Hematopoietic multipotent progenitor cell treated with erythropoietin and hydrocortisone succinate and interleukin-3 and kit ligand, for 4 days (in vitro differentiated cells): ENCODE measurements at regions not wholly inside any gene's neighbourhood (a gene's known extent, or its start where the extent isn't known, plus 50 kb on each side); places are given as distances from the start of the nearest gene placed in this dataset.
A peak's percentile ranks its signal among the peaks of the same experiment; 100 is the strongest.
"Not testable (repeated sequence)": the region's sequence is repeated elsewhere in the genome, so short reads cannot be mapped to it uniquely, and the experiment has no call there.

Source experiments
- DNase-seq: peaks from one replicate; pipeline ENCODE4 v3.0.0-alpha.2; 2015

DNA sequence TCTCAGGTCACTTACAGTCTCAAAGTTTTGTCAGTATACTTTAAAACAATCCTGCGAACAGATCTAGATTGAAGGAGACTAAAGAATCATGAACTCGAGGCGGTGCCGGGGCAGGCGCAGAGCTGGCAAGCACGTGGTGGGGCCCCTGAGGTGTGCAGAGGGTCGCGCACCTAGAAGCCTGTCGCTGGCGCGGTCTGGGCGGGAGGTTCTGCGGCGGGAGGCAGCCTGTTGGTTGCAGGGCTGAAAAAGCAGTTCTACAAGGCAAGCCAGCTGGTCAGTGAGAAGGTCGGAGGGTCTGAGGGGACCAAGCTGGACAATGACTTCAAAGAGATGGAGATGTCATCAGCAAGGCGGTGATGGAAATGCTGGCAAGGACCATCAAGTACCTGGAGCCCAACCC is 147.0 kb downstream of the GOSR1 start:
- DNase-seq: not testable (repeated sequence)

DNA sequence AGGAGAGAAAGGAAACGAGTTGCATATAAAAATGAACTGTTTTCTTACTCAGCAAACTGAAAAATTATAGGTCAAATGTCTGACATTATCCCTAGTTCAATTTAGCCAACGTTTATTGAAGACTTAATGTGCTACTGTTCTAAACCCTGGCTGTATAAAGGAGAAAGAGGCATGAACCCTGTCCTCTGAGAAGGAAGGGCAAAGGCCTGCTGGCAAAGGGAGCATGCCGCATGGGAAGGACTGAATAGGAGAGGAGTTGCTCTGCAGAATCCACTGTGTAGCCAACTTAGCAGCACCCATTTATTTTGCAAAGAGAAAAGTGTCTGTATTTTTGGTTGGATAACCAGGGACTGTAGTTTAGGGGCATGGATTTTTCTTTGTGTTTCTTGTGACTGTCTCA is 132.5 kb downstream of the GOSR1 start:
- not testable (repeated sequence) for DNase-seq

DNA sequence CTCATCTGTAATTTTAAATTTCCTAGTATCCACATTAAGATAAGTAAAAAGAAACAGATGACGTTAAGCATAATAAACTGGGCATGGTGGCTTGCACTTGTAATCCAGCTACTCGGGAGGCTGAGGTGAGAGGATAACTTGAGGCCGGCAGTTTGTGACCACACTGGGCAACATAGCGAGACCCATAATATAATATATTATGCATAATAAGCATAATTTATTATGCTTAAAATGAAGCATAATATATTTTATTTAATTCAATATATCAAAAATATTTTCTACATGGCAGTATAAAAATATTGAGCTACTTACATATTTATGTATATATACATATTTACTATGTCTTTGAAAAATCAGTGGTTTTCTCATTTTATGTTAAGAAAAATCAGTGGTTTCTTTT is 128.3 kb downstream of the GOSR1 start:
- DNase-seq: no peak

DNA sequence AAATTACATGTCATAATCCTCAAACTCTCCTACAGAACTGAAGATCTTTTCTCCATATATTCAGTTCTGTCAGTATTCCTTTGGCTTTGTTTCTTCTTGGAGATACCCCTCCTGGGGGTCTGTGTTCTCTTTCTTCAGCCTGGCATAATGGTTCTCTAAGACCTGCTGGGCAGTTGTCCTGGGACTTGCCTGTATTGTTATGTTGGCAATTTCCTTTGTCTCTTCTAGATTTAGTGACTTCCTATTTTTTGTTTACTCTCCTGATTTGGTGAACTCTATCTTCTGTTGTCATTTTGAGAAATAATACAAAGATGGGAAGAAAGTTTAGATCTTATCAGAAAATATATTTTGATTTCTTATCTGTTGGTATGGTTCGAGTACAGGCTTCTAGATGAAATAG is 127.8 kb downstream of the GOSR1 start:
- no peak for DNase-seq

DNA sequence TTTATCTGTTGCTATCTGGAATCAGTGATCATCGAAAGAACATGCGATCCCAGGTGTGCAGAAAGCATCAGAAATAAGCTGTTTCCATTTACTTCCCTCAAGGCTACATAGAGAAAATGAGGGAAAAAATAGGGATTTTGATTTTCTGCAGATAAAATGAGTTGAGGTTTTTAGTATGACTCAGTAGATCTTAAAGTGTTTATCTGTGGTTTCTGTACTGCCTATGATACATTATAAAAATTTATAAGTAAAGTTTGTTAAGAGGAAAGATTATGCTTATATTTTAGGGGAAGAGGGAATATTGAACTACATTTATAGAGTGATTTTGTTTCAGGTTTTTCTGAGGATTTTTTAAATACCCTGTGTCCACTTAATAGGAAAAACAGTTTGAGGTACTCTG is 125.2 kb downstream of the GOSR1 start:
- DNase-seq: not testable (repeated sequence)

DNA sequence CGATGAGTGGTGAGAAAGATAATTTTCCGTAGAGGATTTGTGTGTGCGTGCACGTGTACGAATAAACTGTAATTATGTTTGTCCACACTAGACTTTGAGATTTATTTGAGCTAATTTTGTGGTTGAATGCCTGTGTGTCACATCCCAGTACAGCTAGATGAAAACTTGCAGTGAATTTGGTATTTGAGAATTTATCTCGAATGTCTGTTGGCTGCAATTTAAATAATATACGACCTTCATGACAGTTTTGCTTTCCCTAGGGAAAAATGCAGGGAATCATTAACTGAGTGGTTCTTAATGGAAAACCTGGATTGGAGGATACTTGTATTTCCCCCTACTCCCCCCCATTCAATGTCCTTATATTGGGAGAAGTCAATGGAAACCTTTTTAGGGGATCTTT is 124.8 kb downstream of the GOSR1 start:
- DNase-seq: not testable (repeated sequence)

DNA sequence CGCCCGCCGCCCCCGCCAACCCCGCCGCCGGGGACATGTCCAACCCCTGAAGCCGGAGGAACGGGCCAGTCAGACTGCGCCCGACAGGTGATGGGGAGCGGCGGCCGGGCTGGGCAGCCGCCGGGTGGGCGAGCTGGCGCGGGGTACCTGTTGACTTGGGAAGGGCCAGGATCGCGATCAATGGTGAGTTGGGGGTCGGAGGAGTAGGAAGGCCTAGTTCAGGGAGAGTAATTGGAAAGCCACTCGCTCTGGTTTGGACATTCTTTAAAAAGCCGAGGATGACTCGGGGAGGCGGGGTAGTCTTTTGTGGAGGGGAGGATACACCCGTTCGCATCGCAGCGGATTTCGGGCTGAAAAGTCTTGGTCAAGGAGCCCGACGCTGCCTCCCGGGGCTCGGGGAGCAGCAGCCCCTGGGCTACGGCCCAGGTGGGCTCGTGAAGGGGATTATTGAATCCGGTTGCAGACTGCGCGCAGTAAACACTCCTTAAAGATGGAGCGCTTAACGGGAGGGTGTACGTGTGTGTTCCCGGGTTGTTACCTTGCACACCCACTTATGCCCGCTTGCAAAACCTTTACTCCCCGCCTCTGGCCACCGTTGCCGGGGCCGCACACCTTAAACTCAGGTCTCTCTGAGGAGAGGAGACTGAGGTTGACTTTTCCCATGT is 123.8 kb downstream of the GOSR1 start:
- DNase-seq: peak; percentile 47

DNA sequence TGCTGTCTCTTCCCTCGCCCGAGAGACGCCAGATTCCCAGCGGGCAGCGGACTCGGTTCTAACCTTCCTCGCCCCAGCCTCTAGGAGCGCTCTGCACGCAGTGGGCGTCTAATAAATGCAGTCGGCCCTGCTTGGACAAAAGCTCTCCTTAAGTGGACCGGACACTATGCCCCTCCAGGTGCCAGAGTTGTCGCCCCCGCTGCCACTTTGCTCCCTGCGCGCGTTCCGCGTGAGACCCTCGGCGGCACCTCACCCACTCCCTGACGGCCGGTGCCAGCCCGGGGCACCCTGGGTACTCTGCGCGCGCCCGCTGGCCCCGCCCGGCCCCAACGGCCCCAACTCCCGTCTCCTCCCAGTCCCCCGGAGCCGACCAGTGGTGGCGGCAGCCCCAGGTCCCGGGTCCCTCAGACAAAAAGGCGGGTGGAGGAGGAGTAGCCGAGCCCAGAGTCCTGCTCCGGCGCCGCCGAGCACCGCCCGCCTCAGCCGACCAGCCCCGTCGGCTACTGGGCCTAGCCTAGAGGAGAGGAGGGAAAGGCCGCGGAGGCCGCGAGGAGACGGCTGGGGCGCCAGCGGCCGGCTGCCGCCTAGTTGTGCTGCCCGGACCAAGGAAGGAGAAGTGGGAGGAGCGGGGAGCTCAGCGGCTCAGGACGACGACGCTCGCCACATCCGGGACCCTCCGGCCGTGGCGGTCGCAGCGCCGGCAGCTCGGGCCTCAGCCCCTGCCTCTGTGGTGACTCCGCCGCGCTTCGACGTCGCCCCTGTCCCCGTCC is 123.0 kb downstream of the GOSR1 start:
- DNase-seq: peak; percentile 93

DNA sequence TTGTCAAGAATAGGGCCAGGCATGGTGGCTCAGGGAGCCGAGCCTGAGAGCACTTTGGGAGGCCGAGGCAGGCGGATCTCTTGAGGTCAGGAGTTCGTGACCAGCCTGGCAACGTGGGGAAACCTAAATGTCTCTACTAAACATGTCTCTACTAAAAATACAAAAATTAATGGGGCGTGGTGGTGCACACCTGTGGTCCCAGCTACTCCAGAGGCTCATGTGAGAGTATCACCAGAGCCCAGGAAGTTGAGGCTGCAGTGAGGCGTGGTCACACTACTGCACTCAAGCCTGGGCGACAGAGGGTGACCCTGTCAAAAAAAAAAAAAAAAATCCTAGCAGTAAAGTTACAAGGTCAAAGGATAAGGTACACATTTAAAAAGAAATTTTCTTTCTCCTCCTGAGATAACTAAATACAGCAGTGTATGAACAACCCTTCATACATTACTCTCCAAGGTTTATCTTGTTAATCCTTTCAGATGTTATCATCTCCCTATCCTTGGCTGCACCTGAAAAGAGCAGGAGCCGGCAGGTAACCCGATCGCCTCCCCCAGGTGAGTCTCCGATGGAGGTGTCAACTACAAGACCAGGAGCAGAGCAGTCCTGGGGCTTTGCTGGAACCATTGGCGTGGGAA is 122.3 kb downstream of the GOSR1 start:
- no peak for DNase-seq

DNA sequence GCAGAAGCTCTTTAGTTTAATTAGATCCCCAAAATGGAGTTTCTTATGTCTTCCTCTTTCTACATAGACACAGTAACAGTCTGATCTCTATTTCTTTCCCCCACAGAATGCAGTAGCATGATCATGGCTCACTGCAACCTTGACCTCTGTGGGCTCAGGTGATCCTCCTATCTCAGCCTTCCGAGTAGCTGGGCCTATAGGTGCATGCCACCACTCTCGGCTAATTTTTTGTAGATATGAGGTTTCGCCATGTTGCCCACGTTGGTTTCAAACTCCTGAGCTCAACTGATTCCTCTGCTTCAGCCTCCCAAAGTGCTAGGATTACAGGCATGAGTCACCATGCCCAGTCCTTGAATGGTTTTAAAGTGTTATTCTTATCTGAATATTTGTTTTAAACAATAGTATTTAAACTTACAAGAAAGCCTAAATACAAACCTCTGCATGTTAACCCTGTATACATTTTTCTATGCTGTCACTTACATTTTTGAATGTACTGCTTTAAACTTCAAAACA is 120.6 kb downstream of the GOSR1 start:
- no peak for DNase-seq

DNA sequence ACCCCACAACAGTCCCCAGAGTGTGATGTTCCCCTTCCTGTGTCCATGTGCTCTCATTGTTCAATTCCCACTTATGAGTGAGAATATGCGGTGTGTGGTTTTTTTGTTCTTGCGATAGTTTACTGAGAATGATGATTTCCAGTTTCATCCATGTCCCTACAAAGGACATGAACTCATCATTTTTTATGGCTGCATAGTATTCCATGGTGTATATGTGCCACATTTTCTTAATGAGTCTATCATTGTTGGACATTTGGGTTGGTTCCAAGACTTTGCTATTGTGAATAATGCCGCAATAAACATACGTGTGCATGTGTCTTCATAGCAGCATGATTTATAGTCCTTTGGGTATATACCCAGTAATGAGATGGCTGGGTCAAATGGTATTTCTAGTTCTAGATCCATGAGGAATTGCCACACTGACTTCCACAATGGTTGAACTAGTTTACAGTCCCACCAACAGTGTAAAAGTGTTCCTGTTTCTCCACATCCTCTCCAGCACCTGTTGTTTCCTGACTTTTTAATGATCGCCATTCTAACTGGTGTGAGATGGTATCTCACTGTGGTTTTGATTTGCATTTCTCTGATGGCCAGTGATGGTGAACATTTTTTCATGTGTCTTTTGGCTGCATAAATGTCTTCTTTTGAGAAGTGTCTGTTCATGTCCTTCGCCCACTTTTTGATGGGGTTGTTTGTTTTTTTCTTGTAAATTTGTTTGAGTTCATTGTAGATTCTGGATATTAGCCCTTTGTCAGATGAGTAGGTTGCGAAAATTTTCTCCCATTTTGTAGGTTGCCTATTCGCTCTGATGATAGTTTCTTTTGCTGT is 120.0 kb downstream of the GOSR1 start:
- DNase-seq: not testable (repeated sequence)

DNA sequence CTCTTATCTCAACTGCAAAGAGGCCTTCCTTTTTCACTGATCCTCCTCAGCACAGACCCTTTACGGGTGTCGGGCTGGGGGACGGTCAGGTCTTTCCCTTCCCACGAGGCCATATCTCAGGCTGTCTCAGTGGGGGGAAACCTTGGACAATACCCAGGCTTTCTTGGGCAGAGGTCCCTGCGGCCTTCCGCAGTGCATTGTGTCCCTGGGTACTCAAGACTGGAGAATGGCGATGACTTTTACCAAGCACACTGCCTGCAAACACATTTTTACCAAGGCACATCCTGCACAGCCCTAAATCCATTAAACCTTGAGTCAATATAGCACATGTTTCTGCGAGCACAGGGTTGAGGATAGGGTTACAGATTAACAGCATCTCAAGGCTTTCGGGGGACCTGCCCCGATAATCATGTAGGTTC is 117.8 kb downstream of the GOSR1 start:
- DNase-seq: not testable (repeated sequence)

DNA sequence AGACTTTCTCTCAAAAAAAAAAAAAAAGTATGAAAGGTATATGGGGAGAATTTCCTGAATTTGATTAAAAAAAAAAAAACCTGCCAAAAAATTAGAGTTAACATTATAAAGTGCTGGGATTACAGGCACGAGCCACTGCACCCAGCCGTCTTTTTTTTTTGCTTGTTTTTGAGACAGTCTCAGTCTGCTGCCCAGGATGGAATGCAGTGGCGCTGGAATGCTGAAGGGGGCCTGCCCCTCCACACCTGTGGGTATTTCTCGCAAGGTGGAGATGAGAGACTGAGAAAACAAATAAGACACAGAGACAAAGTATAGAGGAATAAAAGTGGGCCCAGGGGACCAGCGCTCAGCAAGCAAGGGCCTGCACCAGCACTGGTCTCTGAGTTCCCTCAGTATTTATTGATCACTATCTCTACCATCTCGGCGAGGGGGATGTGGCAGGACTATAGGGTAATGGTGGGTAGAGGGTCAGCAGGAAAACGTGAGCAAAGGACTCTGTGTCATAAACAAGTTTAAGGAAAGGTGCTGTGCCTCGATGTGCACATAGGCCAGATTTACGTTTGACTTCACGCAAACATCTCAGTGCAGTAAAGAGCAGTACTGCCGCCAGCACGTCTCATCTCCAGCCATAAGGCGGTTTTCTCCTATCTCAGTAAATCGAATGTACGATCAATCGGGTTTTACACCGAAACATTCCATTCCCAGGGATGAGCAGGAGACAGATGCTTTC is 117.2 kb downstream of the GOSR1 start:
- no peak for DNase-seq

DNA sequence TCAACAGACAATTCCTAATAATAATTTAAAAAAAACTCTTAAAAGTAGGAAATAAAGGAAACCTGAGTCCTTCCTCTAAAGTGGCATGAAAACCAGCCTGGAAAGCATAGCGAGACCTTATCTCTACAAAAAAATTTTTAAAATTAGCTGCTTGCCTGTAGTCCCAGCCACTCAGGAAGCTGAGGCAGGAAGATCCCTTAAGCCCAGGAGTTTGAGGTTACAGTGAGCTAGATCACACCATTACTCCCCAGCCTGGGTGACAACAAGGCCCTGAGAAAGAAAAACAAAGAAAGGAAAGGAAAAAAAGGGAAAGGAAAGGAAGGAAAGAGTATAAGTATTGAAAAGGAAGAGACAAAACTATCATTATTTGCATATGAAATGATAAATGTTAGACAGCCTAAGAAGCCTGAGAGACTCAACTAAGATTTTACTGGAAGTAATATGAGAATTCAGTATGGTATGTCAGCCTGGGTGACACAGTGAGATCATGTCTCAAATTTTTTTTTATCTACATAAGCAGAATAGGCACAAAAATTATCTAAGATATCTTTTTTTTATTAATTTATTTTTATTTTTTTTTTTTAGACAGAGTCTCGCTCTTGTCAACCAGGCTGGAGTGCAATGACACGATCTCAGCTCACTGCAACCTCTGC is 113.0 kb downstream of the GOSR1 start:
- peak; percentile 21 for DNase-seq

DNA sequence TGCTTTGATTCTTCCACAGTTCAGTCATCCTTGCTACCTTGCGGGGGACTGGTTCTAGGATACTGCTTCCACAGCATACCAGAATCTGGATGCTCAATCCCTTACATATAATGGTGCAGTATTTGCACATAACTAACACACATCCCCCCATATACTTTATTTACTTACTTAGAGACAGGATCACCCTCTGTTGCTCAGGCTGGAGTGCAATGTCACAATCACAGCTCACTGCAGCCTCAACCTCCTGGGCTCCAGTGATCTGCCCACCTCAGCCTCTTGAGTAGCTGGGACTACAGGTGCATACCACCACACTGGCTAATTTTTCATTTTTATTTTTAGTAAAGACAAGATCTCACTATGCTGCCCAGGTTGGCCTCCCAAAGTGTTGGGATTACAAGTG is 112.2 kb downstream of the GOSR1 start:
- no peak for DNase-seq

DNA sequence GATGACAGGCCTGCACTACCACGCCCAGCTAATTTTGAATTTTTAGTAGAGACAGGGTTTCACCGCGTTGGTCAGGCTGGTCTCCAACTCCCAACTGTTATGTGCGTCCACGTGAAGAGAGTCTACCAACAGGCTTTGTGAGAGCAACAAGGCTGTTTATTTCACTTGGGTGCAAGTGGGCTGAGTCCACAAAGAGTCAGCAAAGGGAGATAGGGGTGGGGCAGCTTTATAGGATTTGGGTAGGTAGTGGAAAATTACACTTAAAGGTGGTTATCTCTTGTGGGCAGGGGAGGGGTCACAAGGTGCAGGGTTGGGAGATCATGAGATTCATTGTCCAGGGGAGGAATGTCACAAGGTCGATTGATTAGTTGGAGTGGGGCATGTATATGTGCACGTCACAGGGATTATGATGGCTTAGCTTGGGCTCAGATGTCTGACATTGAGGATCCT is 111.6 kb downstream of the GOSR1 start:
- DNase-seq: no peak

DNA sequence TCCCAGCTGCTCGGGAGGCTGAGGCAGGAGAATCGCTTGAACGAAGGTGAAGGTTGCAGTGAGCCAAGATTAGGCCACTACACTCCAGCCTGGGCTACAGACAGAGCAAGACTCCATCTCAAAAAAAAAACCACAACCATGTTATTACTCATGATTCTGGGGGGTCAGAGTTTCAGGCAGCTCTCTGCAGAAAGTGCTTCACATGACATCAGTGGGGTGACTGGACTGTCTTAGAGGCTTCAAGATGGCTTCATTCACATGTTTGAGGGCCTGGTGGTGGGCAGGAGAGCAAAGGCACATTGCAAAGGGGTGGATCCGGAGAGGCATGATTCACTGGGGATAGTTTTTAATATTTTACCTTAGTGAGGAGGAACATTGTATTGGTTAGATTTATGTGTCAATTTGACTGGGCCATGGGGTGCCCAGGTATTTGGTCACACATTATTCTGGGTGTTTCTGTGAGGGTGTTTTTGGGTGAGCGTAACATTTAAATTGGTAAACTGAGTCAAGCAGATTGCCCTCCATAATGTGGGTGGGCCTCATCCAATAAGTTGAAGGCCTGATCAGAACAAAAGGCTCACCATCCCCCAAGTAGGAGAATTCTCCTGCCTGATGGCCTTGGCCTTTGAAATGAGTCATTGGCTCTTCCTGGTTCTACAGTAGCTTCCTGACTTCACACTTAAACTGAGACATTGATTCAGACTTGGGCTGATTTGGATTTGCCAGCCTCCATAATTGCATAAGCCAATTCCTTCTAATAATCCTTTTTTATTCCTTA is 109.8 kb downstream of the GOSR1 start:
- no peak for DNase-seq

DNA sequence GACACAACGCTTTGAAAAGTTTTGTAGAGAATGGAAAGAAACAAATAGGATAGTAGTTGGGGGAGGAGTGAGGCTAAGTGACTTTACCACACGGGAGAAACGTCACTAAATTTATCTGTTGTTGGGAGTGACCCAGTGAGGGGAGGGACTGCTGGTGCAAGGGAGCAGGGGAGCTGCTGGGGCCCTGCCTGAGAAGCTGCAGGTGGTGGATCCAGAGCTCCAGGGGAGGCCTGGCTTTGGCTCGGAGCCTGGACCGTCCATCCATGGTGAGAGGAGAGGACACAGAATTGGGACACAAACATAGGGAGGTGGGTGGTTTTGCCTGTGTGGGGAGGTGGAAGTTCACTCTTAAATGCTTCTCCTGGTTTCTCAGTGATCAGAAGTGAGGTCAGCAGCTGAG is 107.6 kb downstream of the GOSR1 start:
- DNase-seq: no peak

DNA sequence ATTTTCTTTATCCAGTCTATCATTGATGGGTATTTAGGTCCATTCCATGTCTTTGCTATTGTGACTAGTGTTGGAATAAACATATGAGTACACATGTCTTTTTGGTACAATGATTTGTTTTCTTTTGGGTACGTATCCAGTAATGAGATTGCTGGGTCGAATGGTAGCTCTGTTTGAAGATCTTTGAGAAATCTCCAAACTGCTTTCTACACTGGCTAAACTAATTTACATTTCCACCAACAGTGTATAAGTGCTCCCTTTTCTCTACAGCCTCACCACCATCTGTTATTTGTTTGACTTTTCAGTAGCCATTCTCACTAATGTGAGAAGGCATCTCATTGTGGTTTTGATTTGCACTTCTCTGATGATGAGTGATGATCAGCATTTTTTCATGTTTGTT is 103.7 kb downstream of the GOSR1 start:
- DNase-seq: no peak

DNA sequence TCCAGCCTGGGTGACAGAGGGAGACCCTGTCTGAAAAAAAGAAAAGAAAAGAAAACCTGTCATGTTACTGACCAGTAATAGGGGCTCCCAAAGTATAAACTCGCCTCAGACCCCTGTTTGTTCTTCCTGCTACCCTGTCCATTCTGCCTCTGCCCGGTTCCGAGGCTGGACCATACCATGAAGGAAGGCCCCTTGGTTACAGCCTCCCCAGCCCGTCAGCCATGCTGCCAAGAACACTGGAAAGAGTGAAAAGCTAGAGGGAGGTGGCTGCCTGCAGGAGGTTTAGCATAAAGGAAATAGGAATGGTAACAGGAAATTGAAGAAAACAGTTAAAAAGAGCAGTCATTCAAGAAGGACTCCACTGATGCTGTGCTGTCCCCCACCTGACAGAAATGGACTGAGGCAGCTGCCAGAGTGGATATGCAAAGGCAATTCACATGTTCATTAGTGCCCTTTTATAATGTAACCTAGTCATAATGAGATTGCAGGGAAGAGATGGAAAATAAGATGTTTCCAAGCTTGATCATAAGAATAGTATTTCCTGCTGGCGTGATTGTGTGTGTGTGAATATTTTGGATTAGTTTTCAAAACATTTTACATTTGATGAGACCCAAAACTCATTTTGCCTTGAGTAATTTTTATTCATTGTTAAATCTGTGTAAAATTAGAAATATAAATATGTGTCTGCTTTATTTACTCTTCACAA is 102.6 kb downstream of the GOSR1 start:
- DNase-seq: no peak
